ENCODE measurements at regions not wholly inside any gene's neighbourhood (a gene's known extent, or its start where the extent isn't known, plus 50 kb on each side); places are given as distances from the start of the nearest gene placed in this dataset.
"Not testable (repeated sequence)": the region's sequence is repeated elsewhere in the genome, so short reads cannot be mapped to it uniquely, and the experiment has no call there.

- DNase-seq (ENCODE audit: low spot score), result no peak
These were observed 232.6 kb downstream of the VRK1 start for GRCh38 chr14:97029800-97030199.

- no peak for DNase-seq (ENCODE audit: low spot score)
These were observed 234.3 kb downstream of the VRK1 start for GRCh38 chr14:97031530-97031929.

GRCh38 chr14:97033556-97034081 is 236.4 kb downstream of the VRK1 start:
- no peak for DNase-seq (ENCODE audit: low spot score)

- DNase-seq (ENCODE audit: low spot score), result no peak
These were observed 239.1 kb downstream of the VRK1 start for GRCh38 chr14:97036086-97036852.

GRCh38 chr14:97039717-97040363 is 242.7 kb downstream of the VRK1 start:
- no peak for DNase-seq (ENCODE audit: low spot score)

GRCh38 chr14:97046967-97047366 is 249.8 kb downstream of the VRK1 start:
- DNase-seq (ENCODE audit: low spot score), result no peak

- DNase-seq (ENCODE audit: low spot score), result no peak
These were observed 254.8 kb downstream of the VRK1 start for GRCh38 chr14:97052001-97052400.

- no peak for DNase-seq (ENCODE audit: low spot score)
These were observed 256.8 kb downstream of the VRK1 start for GRCh38 chr14:97053941-97054340.

GRCh38 chr14:97055355-97055754 is 258.2 kb downstream of the VRK1 start:
- no peak for DNase-seq (ENCODE audit: low spot score)

GRCh38 chr14:97056086-97056485 is 258.9 kb downstream of the VRK1 start:
- DNase-seq (ENCODE audit: low spot score), result no peak

- DNase-seq (ENCODE audit: low spot score), result no peak
These were observed 260.3 kb downstream of the VRK1 start for GRCh38 chr14:97057238-97058073.

GRCh38 chr14:97058074-97058467 is 260.9 kb downstream of the VRK1 start:
- DNase-seq (ENCODE audit: low spot score), result no peak

- DNase-seq (ENCODE audit: low spot score), result no peak
These were observed 261.4 kb downstream of the VRK1 start for GRCh38 chr14:97058589-97058988.

GRCh38 chr14:97061198-97061597 is 264.0 kb downstream of the VRK1 start:
- DNase-seq (ENCODE audit: low spot score), result no peak

GRCh38 chr14:97061714-97062113 is 264.5 kb downstream of the VRK1 start:
- no peak for DNase-seq (ENCODE audit: low spot score)

GRCh38 chr14:97065305-97066067 is 268.3 kb downstream of the VRK1 start:
- no peak for DNase-seq (ENCODE audit: low spot score)

GRCh38 chr14:97066068-97066899 is 269.1 kb downstream of the VRK1 start:
- DNase-seq (ENCODE audit: low spot score), result no peak

- not testable (repeated sequence) for DNase-seq (ENCODE audit: low spot score)
These were observed 271.1 kb downstream of the VRK1 start for GRCh38 chr14:97068293-97068692.

- DNase-seq (ENCODE audit: low spot score), result no peak
These were observed 273.1 kb downstream of the VRK1 start for GRCh38 chr14:97070259-97070658.

- DNase-seq (ENCODE audit: low spot score), result no peak
These were observed 274.0 kb downstream of the VRK1 start for GRCh38 chr14:97071177-97071576.

- no peak for DNase-seq (ENCODE audit: low spot score)
These were observed 276.4 kb downstream of the VRK1 start for GRCh38 chr14:97073622-97074021.

Measured in left forelimb (tissue), 1 donor.